A673 (cell line): ENCODE measurements at regions not wholly inside any gene's neighbourhood (a gene's known extent, or its start where the extent isn't known, plus 50 kb on each side); places are given as distances from the start of the nearest gene placed in this dataset.

Source experiments
- CTCF ChIP-seq: fragments of 300-800, 200-600 bp; sonication (generic); conservative IDR thresholded peaks from 2 replicates; pipeline ENCODE4 v1.5.1; 2017; ENCODE audit warnings: low read depth, mild to moderate bottlenecking, antibody characterized with exemption, low read length, moderate library complexity, mixed read lengths
- EZH2 ChIP-seq: fragments of 200-600 bp; sonication (generic); IDR thresholded peaks from 2 replicates; pipeline ENCODE4 v1.6.1; 2017; ENCODE audit warnings: borderline replicate concordance, low read depth, mild to moderate bottlenecking, mixed read lengths, antibody characterized with exemption, low read length; ENCODE audit not compliant: poor library complexity, severe bottlenecking

- no peak for TF ChIP-seq CTCF
- TF ChIP-seq EZH2 = no peak
These were observed 460.6 kb downstream of the FOXO1 start for GRCh38 chr13:40205771-40206240.
